C4-2B (cell line): ENCODE measurements at regions not wholly inside any gene's neighbourhood (a gene's known extent, or its start where the extent isn't known, plus 50 kb on each side); places are given as distances from the start of the nearest gene placed in this dataset.

Experiments
- ZFX ChIP-seq: fragments of 450-650 bp; IDR thresholded peaks from 2 replicates; pipeline ENCODE4 v1.6.1; 2017
- TF ChIP-seq, protein P1 (sequence below): fragments of 450-650 bp; conservative IDR thresholded peaks from 2 replicates; pipeline ENCODE4 v1.5.1; 2017; ENCODE audit warnings: mild to moderate bottlenecking

DNA sequence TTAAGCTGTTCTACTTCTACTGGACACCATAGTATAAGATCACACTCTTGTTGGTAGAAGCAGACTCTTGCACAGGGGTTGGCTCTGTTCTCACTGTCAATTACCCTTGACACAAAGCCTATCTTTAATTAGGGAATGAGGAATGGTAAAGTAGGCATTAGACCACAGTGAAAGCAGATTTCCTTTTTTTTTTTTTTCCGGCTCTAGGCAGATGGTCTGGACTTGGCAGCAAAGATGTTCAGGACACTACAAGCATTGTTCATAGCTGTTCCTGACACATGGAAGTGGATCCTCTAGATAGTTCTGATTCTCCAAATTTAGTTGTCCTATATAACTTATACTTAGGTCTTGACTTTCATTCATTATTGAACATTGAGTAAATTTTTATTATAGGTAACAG, 672.2 kb upstream of the CELF4 start:
- TF ChIP-seq, protein P1, sequence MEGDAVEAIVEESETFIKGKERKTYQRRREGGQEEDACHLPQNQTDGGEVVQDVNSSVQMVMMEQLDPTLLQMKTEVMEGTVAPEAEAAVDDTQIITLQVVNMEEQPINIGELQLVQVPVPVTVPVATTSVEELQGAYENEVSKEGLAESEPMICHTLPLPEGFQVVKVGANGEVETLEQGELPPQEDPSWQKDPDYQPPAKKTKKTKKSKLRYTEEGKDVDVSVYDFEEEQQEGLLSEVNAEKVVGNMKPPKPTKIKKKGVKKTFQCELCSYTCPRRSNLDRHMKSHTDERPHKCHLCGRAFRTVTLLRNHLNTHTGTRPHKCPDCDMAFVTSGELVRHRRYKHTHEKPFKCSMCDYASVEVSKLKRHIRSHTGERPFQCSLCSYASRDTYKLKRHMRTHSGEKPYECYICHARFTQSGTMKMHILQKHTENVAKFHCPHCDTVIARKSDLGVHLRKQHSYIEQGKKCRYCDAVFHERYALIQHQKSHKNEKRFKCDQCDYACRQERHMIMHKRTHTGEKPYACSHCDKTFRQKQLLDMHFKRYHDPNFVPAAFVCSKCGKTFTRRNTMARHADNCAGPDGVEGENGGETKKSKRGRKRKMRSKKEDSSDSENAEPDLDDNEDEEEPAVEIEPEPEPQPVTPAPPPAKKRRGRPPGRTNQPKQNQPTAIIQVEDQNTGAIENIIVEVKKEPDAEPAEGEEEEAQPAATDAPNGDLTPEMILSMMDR: no peak
- no peak for TF ChIP-seq ZFX
